CD4-positive, alpha-beta memory T cell (primary cell): ENCODE measurements at regions not wholly inside any gene's neighbourhood (a gene's known extent, or its start where the extent isn't known, plus 50 kb on each side); places are given as distances from the start of the nearest gene placed in this dataset.

ENCODE experiments used
- CTCF ChIA-PET: fragments of 350-600 bp; sonication (Branson Sonifier 250); formaldehyde crosslinking; loops from one replicate; lab custom pipeline; 2021; ENCODE audit warnings: inconsistent platforms; ENCODE audit not compliant: partially characterized antibody; lab: Charles Lee
- POLR2A ChIA-PET: fragments of 350-600 bp; sonication (Branson Sonifier 250); formaldehyde crosslinking; loops from one replicate; lab custom pipeline; 2021; ENCODE audit not compliant: partially characterized antibody; lab: Charles Lee
- DNase-seq, 5 donors: peaks; one replicate each; pipeline versions ENCODE4 v3.0.0 to v3.0.0-alpha.2; 2020 to 2022; ENCODE audit warnings: mixed read lengths in 1 of 5
- H3K27ac ChIP-seq: one replicate; pipeline ENCODE4 v1.7.0; 2013; ENCODE audit warnings: low read depth, low read length
- H3K27me3 ChIP-seq: 2 replicates; pipeline ENCODE4 v1.7.0; 2013; ENCODE audit warnings: mild to moderate bottlenecking, low read length, moderate library complexity; ENCODE audit not compliant: insufficient read depth
- H3K36me3 ChIP-seq: 2 replicates; pipeline ENCODE4 v1.7.0; 2013; ENCODE audit warnings: mild to moderate bottlenecking, low read length, moderate library complexity; ENCODE audit not compliant: insufficient read depth
- H3K4me1 ChIP-seq: 2 replicates; pipeline ENCODE4 v1.7.0; 2013; ENCODE audit warnings: mild to moderate bottlenecking, low read length, moderate library complexity; ENCODE audit not compliant: insufficient read depth
- H3K4me3 ChIP-seq, 2 donors: one replicate each; pipeline ENCODE4 v1.7.0; 2013; ENCODE audit warnings: low read length in 2 of 2, mild to moderate bottlenecking in 1 of 2
- H3K9me3 ChIP-seq, 2 donors: one replicate each; pipeline ENCODE4 v1.7.0; 2013; ENCODE audit warnings: low read length in 2 of 2, control low read depth in 1 of 2; ENCODE audit not compliant: control insufficient read depth in 1 of 2
- H3K27ac Mint-ChIP-seq, 7 donors: one replicate each; pipeline ENCODE4 v1.8.0; 2020 to 2021; ENCODE audit warnings: mixed read lengths in 7 of 7, mild to moderate bottlenecking in 6 of 7, inconsistent platforms in 3 of 7, moderate library complexity in 3 of 7
- H3K27me3 Mint-ChIP-seq, 2 donors: one replicate each; pipeline ENCODE4 v1.8.0; 2020 to 2021; ENCODE audit warnings: mixed read lengths in 2 of 2
- H3K36me3 Mint-ChIP-seq, 2 donors: one replicate each; pipeline ENCODE4 v1.8.0; 2020 to 2021; ENCODE audit warnings: mixed read lengths in 2 of 2, inconsistent platforms in 1 of 2, mild to moderate bottlenecking in 1 of 2
- H3K4me1 Mint-ChIP-seq, 4 donors: one replicate each; pipeline ENCODE4 v1.8.0; 2020 to 2021; ENCODE audit warnings: mixed read lengths in 4 of 4, mild to moderate bottlenecking in 1 of 4
- H3K4me3 Mint-ChIP-seq, 8 donors: one replicate each; pipeline ENCODE4 v1.8.0; 2020 to 2021; ENCODE audit warnings: mixed read lengths in 8 of 8, mild to moderate bottlenecking in 7 of 8, moderate library complexity in 6 of 8, inconsistent platforms in 3 of 8
- H3K9me3 Mint-ChIP-seq, 8 donors: one replicate each; pipeline ENCODE4 v1.8.0; 2020 to 2021; ENCODE audit warnings: mixed read lengths in 8 of 8, mild to moderate bottlenecking in 5 of 8, inconsistent platforms in 3 of 8, moderate library complexity in 1 of 8
- intact Hi-C: fragments of 100-400 bp; cut with micrococcal nuclease; formaldehyde crosslinking; loops from one replicate; pipeline ENCODE4 v1.15.1; 2023

- Mint-ChIP-seq H3K36me3 (peaks cover 0 to 5% of the 10 kb centered on the region in 2 donors), H3K9me3 (peaks cover 0 to 1% (median 0%) of the 10 kb centered on the region in 8 donors), H3K4me1 (peaks cover 11 to 26% (median 19%) of the 10 kb centered on the region in 4 donors), H3K27me3 (peaks cover 0 to 4% of the 10 kb centered on the region in 2 donors), H3K4me3 (peak overlapping the region; percentile 87 to 99 (median 94)), H3K27ac (peak overlapping the region in 5 of 7 donors; percentile 58 to 96 (median 89))
- no peaks in the 10 kb centered on the region for H3K36me3 ChIP-seq
- peaks cover 14% of the 10 kb centered on the region for H3K4me1 ChIP-seq
- H3K4me3 ChIP-seq, result peak overlapping the region in 1 of 2 donors; percentile 73
- CTCF ChIA-PET, result no interaction called here
- H3K27ac ChIP-seq, result no peak overlapping the region
- H3K27me3 ChIP-seq, result no peaks in the 10 kb centered on the region
- intact Hi-C loops, result loop anchor here (2.0 kb wide), 1 partner anchor 14 kb away; no protein-coding TSS in a partner anchor
- DNase-seq, result no peak
- no peaks in the 10 kb centered on the region for H3K9me3 ChIP-seq
- POLR2A ChIA-PET, result interaction anchor here (1.1 to 2.4 kb wide), 4 partner anchors 13 to 85 kb away, joined by 3 to 11 read pairs (median 6); no protein-coding TSS in a partner anchor
Observed at GRCh38 chr6:208938-209337, 83.3 kb upstream of the DUSP22 start.

GRCh38 chr6:209432-210103 lies 82.7 kb upstream of the DUSP22 start:
- peaks cover 11 to 26% (median 19%) of the 10 kb centered on the region in 4 donors for H3K4me1 Mint-ChIP-seq
- H3K4me1 ChIP-seq, result peaks cover 14% of the 10 kb centered on the region
- CTCF ChIA-PET, result interaction anchor here (1.0 kb wide), 1 partner anchor 15 kb away, joined by 3 read pairs; no protein-coding TSS in a partner anchor
- H3K9me3 Mint-ChIP-seq, result peaks cover 0 to 1% (median 0%) of the 10 kb centered on the region in 8 donors
- H3K36me3 Mint-ChIP-seq, result peaks cover 0 to 5% of the 10 kb centered on the region in 2 donors
- H3K27me3 ChIP-seq, result no peaks in the 10 kb centered on the region
- peak; percentile 44 to 69 (median 49) for DNase-seq
- peak overlapping the region; percentile 58 to 96 (median 89) for H3K27ac Mint-ChIP-seq
- H3K27me3 Mint-ChIP-seq, result peaks cover 0 to 4% of the 10 kb centered on the region in 2 donors
- H3K4me3 ChIP-seq, result peak overlapping the region; percentile 68 to 73
- intact Hi-C loops, result loop anchor here (2.0 kb wide), 1 partner anchor 13 kb away; no protein-coding TSS in a partner anchor
- POLR2A ChIA-PET, result interaction anchor here (1.1 to 2.4 kb wide), 4 partner anchors 14 to 84 kb away, joined by 3 to 11 read pairs (median 6); no protein-coding TSS in a partner anchor
- H3K9me3 ChIP-seq, result no peaks in the 10 kb centered on the region
- no peak overlapping the region for H3K27ac ChIP-seq
- H3K4me3 Mint-ChIP-seq, result peak overlapping the region; percentile 87 to 99 (median 94)
- no peaks in the 10 kb centered on the region for H3K36me3 ChIP-seq

GRCh38 chr6:210104-210456 lies 82.2 kb upstream of the DUSP22 start:
- H3K27me3 ChIP-seq, result no peaks in the 10 kb centered on the region
- peaks cover 0 to 4% of the 10 kb centered on the region in 2 donors for H3K27me3 Mint-ChIP-seq
- H3K36me3 Mint-ChIP-seq, result peaks cover 0 to 5% of the 10 kb centered on the region in 2 donors
- H3K36me3 ChIP-seq, result no peaks in the 10 kb centered on the region
- peak overlapping the region; percentile 87 to 99 (median 94) for H3K4me3 Mint-ChIP-seq
- peaks cover 14% of the 10 kb centered on the region for H3K4me1 ChIP-seq
- intact Hi-C loops, result no loop called here
- H3K27ac Mint-ChIP-seq, result peak overlapping the region in 6 of 7 donors; percentile 58 to 96 (median 90)
- H3K27ac ChIP-seq, result no peak overlapping the region
- CTCF ChIA-PET, result interaction anchor here (1.0 to 1.2 kb wide), 2 partner anchors 15 to 22 kb away, joined by 3 read pairs; no protein-coding TSS in a partner anchor
- peak overlapping the region; percentile 68 to 73 for H3K4me3 ChIP-seq
- H3K4me1 Mint-ChIP-seq, result peaks cover 14 to 29% (median 21%) of the 10 kb centered on the region in 4 donors
- no peaks in the 10 kb centered on the region for H3K9me3 ChIP-seq
- POLR2A ChIA-PET, result interaction anchor here (1.9 to 2.4 kb wide), 3 partner anchors 15 to 83 kb away, joined by 4 to 11 read pairs (median 8); no protein-coding TSS in a partner anchor
- peaks cover 0 to 1% (median 0%) of the 10 kb centered on the region in 8 donors for H3K9me3 Mint-ChIP-seq
- DNase-seq, result no peak

- peaks cover 0 to 4% of the 10 kb centered on the region in 2 donors for H3K27me3 Mint-ChIP-seq
- no peaks in the 10 kb centered on the region for H3K9me3 ChIP-seq
- H3K36me3 ChIP-seq, result no peaks in the 10 kb centered on the region
- peaks cover 16 to 37% (median 26%) of the 10 kb centered on the region in 4 donors for H3K4me1 Mint-ChIP-seq
- peak overlapping the region in 7 of 8 donors; percentile 35 to 96 (median 82) for H3K4me3 Mint-ChIP-seq
- H3K27ac Mint-ChIP-seq, result peak overlapping the region in 3 of 7 donors; percentile 10 to 63 (median 55)
- no peak overlapping the region for H3K27ac ChIP-seq
- H3K4me1 ChIP-seq, result peaks cover 21% of the 10 kb centered on the region
- ChIA-PET POLR2A (interaction anchor here (1.0 to 2.4 kb wide), 4 partner anchors 15 to 83 kb away, joined by 3 to 11 read pairs (median 6); no protein-coding TSS in a partner anchor), CTCF (interaction anchor here (1.0 to 1.2 kb wide), 2 partner anchors 14 to 22 kb away, joined by 3 read pairs; no protein-coding TSS in a partner anchor)
- no peak for DNase-seq
- H3K27me3 ChIP-seq, result no peaks in the 10 kb centered on the region
- no peak overlapping the region for H3K4me3 ChIP-seq
- intact Hi-C loops, result no loop called here
- peaks cover 0 to 5% of the 10 kb centered on the region in 2 donors for H3K36me3 Mint-ChIP-seq
- H3K9me3 Mint-ChIP-seq, result peaks cover 0 to 1% (median 0%) of the 10 kb centered on the region in 8 donors
Observed at GRCh38 chr6:210778-211374, 81.4 kb upstream of the DUSP22 start.

GRCh38 chr6:211871-212497 lies 80.3 kb upstream of the DUSP22 start:
- CTCF ChIA-PET, result no interaction called here
- peaks cover 16 to 48% (median 31%) of the 10 kb centered on the region in 4 donors for H3K4me1 Mint-ChIP-seq

GRCh38 chr6:213284-213683 lies 79.0 kb upstream of the DUSP22 start:
- H3K27me3 Mint-ChIP-seq, result peaks cover 0 to 4% of the 10 kb centered on the region in 2 donors
- no peak overlapping the region for H3K4me3 Mint-ChIP-seq
- ChIA-PET POLR2A (interaction anchor here (1.0 kb wide), 1 partner anchor 9 kb away, joined by 3 read pairs; no protein-coding TSS in a partner anchor), CTCF (no interaction called here)
- DNase-seq, result no peak
- H3K27ac Mint-ChIP-seq, result peak overlapping the region in 1 of 7 donors; percentile 14
- no peaks in the 10 kb centered on the region for H3K27me3 ChIP-seq
- H3K4me1 ChIP-seq, result peaks cover 21% of the 10 kb centered on the region
- H3K9me3 Mint-ChIP-seq, result peaks cover 0 to 1% (median 0%) of the 10 kb centered on the region in 8 donors
- intact Hi-C loops, result no loop called here
- no peak overlapping the region for H3K27ac ChIP-seq
- no peaks in the 10 kb centered on the region for H3K9me3 ChIP-seq
- H3K36me3 Mint-ChIP-seq, result peaks cover 0 to 5% of the 10 kb centered on the region in 2 donors
- peaks cover 20 to 57% (median 36%) of the 10 kb centered on the region in 4 donors for H3K4me1 Mint-ChIP-seq
- no peak overlapping the region for H3K4me3 ChIP-seq
- no peaks in the 10 kb centered on the region for H3K36me3 ChIP-seq

More at GRCh38 chr6:211871-212497, 80.3 kb upstream of the DUSP22 start:
- no peak overlapping the region for H3K27ac ChIP-seq
- intact Hi-C loops, result no loop called here
- Mint-ChIP-seq H3K27me3 (peaks cover 0 to 4% of the 10 kb centered on the region in 2 donors), H3K4me3 (no peak overlapping the region), H3K27ac (no peak overlapping the region), H3K9me3 (peaks cover 0 to 1% (median 0%) of the 10 kb centered on the region in 8 donors), H3K36me3 (peaks cover 0 to 5% of the 10 kb centered on the region in 2 donors)
- H3K4me3 ChIP-seq, result no peak overlapping the region
- peaks cover 21% of the 10 kb centered on the region for H3K4me1 ChIP-seq
- H3K9me3 ChIP-seq, result no peaks in the 10 kb centered on the region
- no peaks in the 10 kb centered on the region for H3K27me3 ChIP-seq
- H3K36me3 ChIP-seq, result no peaks in the 10 kb centered on the region
- no peak for DNase-seq
- POLR2A ChIA-PET, result interaction anchor here (1.0 kb wide), 1 partner anchor 18 kb away, joined by 3 read pairs; no protein-coding TSS in a partner anchor
